ENCODE measurements at regions not wholly inside any gene's neighbourhood (a gene's known extent, or its start where the extent isn't known, plus 50 kb on each side); places are given as distances from the start of the nearest gene placed in this dataset.

- TF ChIP-seq CTCF (IDR thresholded peaks at IDR 0.05; ENCODE audit: low read depth, low read length), result no peak
- H3K27me3 ChIP-seq (ENCODE audit: insufficient read depth, low read depth, severe bottlenecking), result no peaks in the 10 kb centered on the region
- no peak overlapping the region for H3K27ac ChIP-seq
- H3K4me3 ChIP-seq (ENCODE audit: low read depth, low read length), result no peak overlapping the region
- DNase-seq, result no peak
- no peaks in the 10 kb centered on the region for H3K36me3 ChIP-seq
- no peaks in the 10 kb centered on the region for H3K9me3 ChIP-seq (ENCODE audit: severe bottlenecking)
Measured at GRCh38 chr6:78570044-78570443, 297.3 kb upstream of the IRAK1BP1 start.

- DNase-seq, result no peak
- Histone ChIP-seq H3K27ac (no peak overlapping the region), H3K36me3 (no peaks in the 10 kb centered on the region), H3K27me3 (ENCODE audit: insufficient read depth, low read depth, severe bottlenecking) (no peaks in the 10 kb centered on the region), H3K9me3 (ENCODE audit: severe bottlenecking) (no peaks in the 10 kb centered on the region), H3K4me3 (ENCODE audit: low read depth, low read length) (no peak overlapping the region)
- TF ChIP-seq CTCF (IDR thresholded peaks at IDR 0.05; ENCODE audit: low read depth, low read length), result no peak
Measured at GRCh38 chr6:78577585-78577984, 289.8 kb upstream of the IRAK1BP1 start.

- Histone ChIP-seq H3K27me3 (ENCODE audit: insufficient read depth, low read depth, severe bottlenecking) (no peaks in the 10 kb centered on the region), H3K4me3 (ENCODE audit: low read depth, low read length) (no peak overlapping the region), H3K36me3 (no peaks in the 10 kb centered on the region), H3K27ac (no peak overlapping the region), H3K9me3 (ENCODE audit: severe bottlenecking) (no peaks in the 10 kb centered on the region)
- TF ChIP-seq CTCF (IDR thresholded peaks at IDR 0.05; ENCODE audit: low read depth, low read length), result no peak
- DNase-seq, result no peak
Measured at GRCh38 chr6:78578430-78578829, 288.9 kb upstream of the IRAK1BP1 start.

GRCh38 chr6:78580923-78581322 lies 286.4 kb upstream of the IRAK1BP1 start:
- Histone ChIP-seq H3K4me3 (ENCODE audit: low read depth, low read length) (no peak overlapping the region), H3K9me3 (ENCODE audit: severe bottlenecking) (no peaks in the 10 kb centered on the region), H3K27me3 (ENCODE audit: insufficient read depth, low read depth, severe bottlenecking) (no peaks in the 10 kb centered on the region), H3K36me3 (no peaks in the 10 kb centered on the region), H3K27ac (no peak overlapping the region)
- DNase-seq, result no peak
- TF ChIP-seq CTCF (IDR thresholded peaks at IDR 0.05; ENCODE audit: low read depth, low read length), result no peak

GRCh38 chr6:78583079-78583478 lies 284.3 kb upstream of the IRAK1BP1 start:
- Histone ChIP-seq H3K4me3 (ENCODE audit: low read depth, low read length) (no peak overlapping the region), H3K36me3 (no peaks in the 10 kb centered on the region), H3K27ac (no peak overlapping the region), H3K27me3 (ENCODE audit: insufficient read depth, low read depth, severe bottlenecking) (no peaks in the 10 kb centered on the region), H3K9me3 (ENCODE audit: severe bottlenecking) (no peaks in the 10 kb centered on the region)
- no peak for TF ChIP-seq CTCF (IDR thresholded peaks at IDR 0.05; ENCODE audit: low read depth, low read length)
- no peak for DNase-seq

GRCh38 chr6:78589436-78589835 lies 277.9 kb upstream of the IRAK1BP1 start:
- TF ChIP-seq CTCF (IDR thresholded peaks at IDR 0.05; ENCODE audit: low read depth, low read length), result no peak
- Histone ChIP-seq H3K27ac (no peak overlapping the region), H3K9me3 (ENCODE audit: severe bottlenecking) (no peaks in the 10 kb centered on the region), H3K27me3 (ENCODE audit: insufficient read depth, low read depth, severe bottlenecking) (no peaks in the 10 kb centered on the region), H3K4me3 (ENCODE audit: low read depth, low read length) (no peak overlapping the region), H3K36me3 (no peaks in the 10 kb centered on the region)
- DNase-seq, result no peak
